Mesothelial cell of epicardium (in vitro differentiated cells): ENCODE measurements at regions not wholly inside any gene's neighbourhood (a gene's known extent, or its start where the extent isn't known, plus 50 kb on each side); places are given as distances from the start of the nearest gene placed in this dataset.

Experiments used
- DNase-seq, 2 experiments: peaks; one replicate each; pipeline ENCODE4 v3.0.0; 2021; ENCODE audit warnings: low spot score in 2 of 2; ENCODE audit not compliant: unreplicated experiment in 2 of 2
- H3K27ac Mint-ChIP-seq: 2 replicates; pipeline ENCODE4 v1.8.0; 2021; ENCODE audit warnings: mixed read lengths
- H3K27me3 Mint-ChIP-seq: 2 replicates; pipeline ENCODE4 v1.8.0; 2021; ENCODE audit warnings: low read depth, mixed read lengths
- H3K36me3 Mint-ChIP-seq: 2 replicates; pipeline ENCODE4 v1.8.0; 2021; ENCODE audit warnings: mixed read lengths
- H3K4me1 Mint-ChIP-seq: 2 replicates; pipeline ENCODE4 v1.8.0; 2021; ENCODE audit warnings: mixed read lengths
- H3K4me3 Mint-ChIP-seq: 2 replicates; pipeline ENCODE4 v1.8.0; 2021; ENCODE audit warnings: mild to moderate bottlenecking, moderate library complexity, mixed read lengths
- H3K9me3 Mint-ChIP-seq: 2 replicates; pipeline ENCODE4 v1.8.0; 2021; ENCODE audit warnings: mixed read lengths
- TF ChIP-seq, protein P1 (sequence below): fragments of 200-600 bp; sonication (generic); IDR thresholded peaks from one replicate; pipeline ENCODE4 v1.5.0; 2021; ENCODE audit warnings: antibody characterized with exemption; ENCODE audit not compliant: unreplicated experiment

DNA sequence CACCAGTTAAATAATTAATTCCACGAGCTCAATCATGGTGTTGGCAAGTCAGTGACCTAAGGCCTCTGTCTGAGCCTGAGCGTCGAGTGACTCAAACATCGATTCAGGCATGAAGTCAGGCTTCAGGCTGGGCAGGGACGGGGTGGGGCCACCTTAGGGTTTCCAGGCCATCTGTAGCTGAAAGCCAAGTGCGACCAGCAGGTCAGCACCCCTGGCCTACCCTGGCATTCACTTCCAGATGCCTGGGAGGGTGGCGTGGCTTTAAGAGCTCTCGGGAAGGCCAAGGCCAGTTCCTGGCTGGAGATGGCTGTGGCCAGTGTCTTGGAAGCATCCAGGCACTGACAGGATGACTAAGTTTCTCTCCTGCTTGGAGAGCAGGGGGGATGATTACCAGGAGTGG, 113.4 kb downstream of the DACT2 start:
- H3K27me3 Mint-ChIP-seq: no peaks in the 10 kb centered on the region
- no peak overlapping the region for H3K4me3 Mint-ChIP-seq
- H3K36me3 Mint-ChIP-seq: no peaks in the 10 kb centered on the region
- peaks cover 23% of the 10 kb centered on the region for H3K9me3 Mint-ChIP-seq
- TF ChIP-seq, protein P1, sequence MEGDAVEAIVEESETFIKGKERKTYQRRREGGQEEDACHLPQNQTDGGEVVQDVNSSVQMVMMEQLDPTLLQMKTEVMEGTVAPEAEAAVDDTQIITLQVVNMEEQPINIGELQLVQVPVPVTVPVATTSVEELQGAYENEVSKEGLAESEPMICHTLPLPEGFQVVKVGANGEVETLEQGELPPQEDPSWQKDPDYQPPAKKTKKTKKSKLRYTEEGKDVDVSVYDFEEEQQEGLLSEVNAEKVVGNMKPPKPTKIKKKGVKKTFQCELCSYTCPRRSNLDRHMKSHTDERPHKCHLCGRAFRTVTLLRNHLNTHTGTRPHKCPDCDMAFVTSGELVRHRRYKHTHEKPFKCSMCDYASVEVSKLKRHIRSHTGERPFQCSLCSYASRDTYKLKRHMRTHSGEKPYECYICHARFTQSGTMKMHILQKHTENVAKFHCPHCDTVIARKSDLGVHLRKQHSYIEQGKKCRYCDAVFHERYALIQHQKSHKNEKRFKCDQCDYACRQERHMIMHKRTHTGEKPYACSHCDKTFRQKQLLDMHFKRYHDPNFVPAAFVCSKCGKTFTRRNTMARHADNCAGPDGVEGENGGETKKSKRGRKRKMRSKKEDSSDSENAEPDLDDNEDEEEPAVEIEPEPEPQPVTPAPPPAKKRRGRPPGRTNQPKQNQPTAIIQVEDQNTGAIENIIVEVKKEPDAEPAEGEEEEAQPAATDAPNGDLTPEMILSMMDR: no peak
- DNase-seq: no peak
- no peak overlapping the region for H3K27ac Mint-ChIP-seq
- H3K4me1 Mint-ChIP-seq: no peaks in the 10 kb centered on the region

DNA sequence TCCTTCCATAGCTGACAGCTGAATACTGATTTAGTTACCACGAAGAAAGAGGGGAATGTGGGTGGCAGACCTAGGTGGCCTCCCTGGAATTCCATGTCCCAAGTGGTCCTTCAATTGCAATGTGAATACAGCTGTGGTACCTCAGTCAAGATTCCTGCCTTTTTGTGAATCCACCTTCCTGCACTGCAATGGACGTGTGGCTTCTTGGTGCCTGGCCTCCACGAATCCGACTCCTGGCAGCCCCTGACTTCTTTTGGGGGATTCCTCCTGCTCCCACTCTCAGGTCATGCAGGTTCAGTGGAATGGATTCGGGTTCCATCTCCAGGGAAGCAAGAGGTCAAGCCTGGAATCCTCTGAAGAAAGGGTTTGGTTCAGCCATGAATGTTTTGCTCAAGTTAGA, 117.8 kb downstream of the DACT2 start:
- DNase-seq: no peak
- Mint-ChIP-seq H3K36me3 (no peaks in the 10 kb centered on the region), H3K27me3 (no peaks in the 10 kb centered on the region), H3K9me3 (peaks cover 23% of the 10 kb centered on the region), H3K4me1 (no peaks in the 10 kb centered on the region), H3K4me3 (no peak overlapping the region), H3K27ac (no peak overlapping the region)
- TF ChIP-seq, protein P1: no peak

DNA sequence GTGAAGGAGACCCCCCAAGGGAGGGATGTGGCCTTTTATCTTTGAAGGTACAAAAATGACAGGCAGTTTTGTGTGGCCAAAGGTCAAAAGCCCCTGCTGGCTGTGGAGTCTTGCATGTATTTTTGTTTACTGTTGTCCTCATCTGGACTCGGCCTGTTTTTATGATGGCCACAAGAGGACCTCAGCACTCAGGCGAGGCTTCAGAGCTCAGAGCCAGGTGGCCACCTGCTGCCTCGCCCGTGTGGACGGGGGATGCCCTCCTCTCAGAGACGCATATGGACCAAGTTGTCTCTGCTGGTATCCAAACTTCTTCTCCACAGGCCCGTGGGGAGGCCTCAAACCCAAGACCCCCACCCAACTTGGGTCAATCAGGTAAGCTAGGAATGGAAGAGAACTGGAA, 118.2 kb downstream of the DACT2 start:
- TF ChIP-seq, protein P1: no peak
- no peak for DNase-seq
- peaks cover 23% of the 10 kb centered on the region for H3K9me3 Mint-ChIP-seq
- H3K4me3 Mint-ChIP-seq: no peak overlapping the region
- no peaks in the 10 kb centered on the region for H3K4me1 Mint-ChIP-seq
- H3K36me3 Mint-ChIP-seq: no peaks in the 10 kb centered on the region
- H3K27me3 Mint-ChIP-seq: no peaks in the 10 kb centered on the region
- H3K27ac Mint-ChIP-seq: no peak overlapping the region

DNA sequence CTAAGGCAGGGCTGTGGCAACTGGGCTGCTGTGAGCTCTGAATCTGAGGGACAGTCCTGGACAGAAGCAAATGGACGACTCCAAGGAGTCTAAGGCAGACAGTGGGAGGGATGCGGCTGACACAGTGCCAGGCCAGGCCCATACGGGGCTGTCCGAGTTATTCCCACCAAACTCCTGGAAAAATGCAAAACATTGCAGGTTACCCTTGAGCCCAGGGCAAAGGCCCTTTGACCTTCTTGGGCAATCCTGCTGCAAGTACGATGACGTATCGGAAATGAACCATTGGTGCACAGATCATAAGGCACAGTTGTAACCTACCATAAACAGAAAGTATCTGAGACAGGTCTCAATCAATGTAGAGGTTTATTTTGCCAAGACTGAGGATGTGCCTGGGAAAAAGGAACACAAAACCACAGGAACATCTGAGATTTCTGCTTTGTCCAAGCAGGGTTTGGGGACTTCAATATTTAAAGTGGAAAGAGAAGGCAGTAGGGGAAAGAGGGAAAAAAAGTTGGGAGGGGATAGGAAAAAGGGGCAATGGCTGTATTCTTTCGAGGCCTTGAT, 118.9 kb downstream of the DACT2 start:
- DNase-seq: no peak
- Mint-ChIP-seq H3K36me3 (no peaks in the 10 kb centered on the region), H3K9me3 (peaks cover 23% of the 10 kb centered on the region), H3K4me1 (no peaks in the 10 kb centered on the region), H3K27me3 (no peaks in the 10 kb centered on the region), H3K4me3 (no peak overlapping the region), H3K27ac (no peak overlapping the region)
- TF ChIP-seq, protein P1: no peak

DNA sequence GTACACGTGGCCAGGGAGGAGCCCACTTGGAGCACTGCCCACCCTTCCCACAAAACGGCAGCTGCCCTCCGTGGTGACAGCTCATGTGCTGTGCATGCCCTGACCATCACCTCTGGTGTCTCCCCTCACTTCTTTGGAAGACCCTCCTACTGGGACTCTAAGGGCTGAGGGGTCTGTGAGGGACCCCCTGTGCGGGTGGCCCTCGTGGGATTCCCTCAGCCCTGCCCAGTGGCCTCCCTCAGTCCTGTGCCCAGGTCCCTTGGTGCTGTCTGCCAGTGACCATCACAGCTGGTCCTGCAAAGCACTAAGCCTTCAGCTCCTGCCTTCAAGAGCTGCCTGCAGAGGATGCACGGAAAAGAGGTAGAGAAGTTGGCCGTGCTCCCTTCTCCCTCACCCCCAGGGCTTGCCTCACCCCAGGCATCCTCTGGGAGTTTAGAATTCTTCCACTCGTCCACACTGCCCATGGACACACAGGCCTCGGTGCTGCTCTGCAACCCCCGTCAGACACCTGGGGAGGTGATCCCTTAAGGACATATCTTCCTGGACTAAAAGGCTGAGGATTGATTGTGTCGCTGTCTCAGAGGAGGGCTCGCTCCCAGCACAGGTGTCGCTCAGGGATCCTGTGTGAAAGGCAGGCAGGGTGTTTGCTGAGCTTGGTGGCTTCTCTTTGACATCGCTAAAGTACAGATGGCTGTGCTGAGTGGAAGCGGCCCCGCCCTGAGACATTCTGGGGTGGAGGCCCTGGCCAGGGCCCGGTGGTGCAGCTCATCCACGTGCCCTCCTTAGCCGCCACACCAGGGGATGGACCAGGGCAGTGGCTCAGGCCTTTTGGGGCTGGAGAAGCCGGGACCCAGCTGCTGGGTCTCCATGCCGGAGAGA, 119.5 kb upstream of the FRMD1 start:
- Mint-ChIP-seq H3K27ac (no peak overlapping the region), H3K4me1 (no peaks in the 10 kb centered on the region), H3K4me3 (no peak overlapping the region), H3K36me3 (no peaks in the 10 kb centered on the region), H3K27me3 (no peaks in the 10 kb centered on the region), H3K9me3 (peaks cover 7% of the 10 kb centered on the region)
- TF ChIP-seq, protein P1: no peak
- DNase-seq: no peak
